ENCODE measurements at regions not wholly inside any gene's neighbourhood (a gene's known extent, or its start where the extent isn't known, plus 50 kb on each side); places are given as distances from the start of the nearest gene placed in this dataset.

GRCh38 chr10:111209692-111210091 lies 132.9 kb downstream of the ADRA2A start:
- no peaks in the 10 kb centered on the region for H3K36me3 Mint-ChIP-seq (ENCODE audit: low read depth)
- no peak overlapping the region for H3K27ac Mint-ChIP-seq
- no peak overlapping the region for H3K27ac ChIP-seq (ENCODE audit: low read depth)
- H2AFZ ChIP-seq: no peak overlapping the region
- no peaks in the 10 kb centered on the region for H3K79me2 ChIP-seq (replicated peaks; ENCODE audit: insufficient read depth)
- no peaks in the 10 kb centered on the region for H3K36me3 ChIP-seq (ENCODE audit: insufficient read depth)
- H3K4me1 ChIP-seq (ENCODE audit: insufficient read depth): 0 out of 2 replicates have a peak, but pooled peaks cover 3% of the 10 kb centered on the region
- no peak overlapping the region for H3K4me3 ChIP-seq
- DNase-seq (ENCODE audit: low spot score): no peak
- 0 out of 3 replicates have a peak, but pooled peaks cover 1% of the 10 kb centered on the region for H3K9me3 Mint-ChIP-seq
- peaks cover 7% of the 10 kb centered on the region for H3K4me1 Mint-ChIP-seq
- no peaks in the 10 kb centered on the region for H3K27me3 ChIP-seq (ENCODE audit: insufficient read depth)
- no peak overlapping the region for H3K4me2 ChIP-seq
- no peaks in the 10 kb centered on the region for H3F3A ChIP-seq (replicated peaks; ENCODE audit: low read depth)
- ATAC-seq: no peak
- TF ChIP-seq ZNF114 (CRISPR knock-in tag; IDR thresholded peaks at IDR 0.05) (no peak), ETS1 (IDR thresholded peaks at IDR 0.05) (no peak), POLR2AphosphoS5 (IDR thresholded peaks at IDR 0.05; ENCODE audit: low read depth) (no peak), EZH2phosphoT487 (IDR thresholded peaks at IDR 0.05; ENCODE audit: unreplicated experiment) (no peak), EZH2 (IDR thresholded peaks at IDR 0.05; ENCODE audit: low read depth, unreplicated experiment) (no peak)
- H3K27me3 Mint-ChIP-seq (ENCODE audit: insufficient read depth, low read depth, poor library complexity): peaks cover 4% of the 10 kb centered on the region
- H3K9me2 ChIP-seq (ENCODE audit: insufficient read depth): no peaks in the 10 kb centered on the region; the same call in 1 of the 2 replicates
- H4K20me1 ChIP-seq (replicated peaks; ENCODE audit: insufficient read depth): no peaks in the 10 kb centered on the region
- no peak overlapping the region for H3K4me3 Mint-ChIP-seq

- no peaks in the 10 kb centered on the region for H3K36me3 Mint-ChIP-seq (ENCODE audit: low read depth)
- H2AFZ ChIP-seq: no peak overlapping the region
- H3K4me3 ChIP-seq: no peak overlapping the region
- H3K4me3 Mint-ChIP-seq: no peak overlapping the region
- peaks cover 5% of the 10 kb centered on the region; the same call in 2 of the 3 replicates for H3K9me3 Mint-ChIP-seq
- no peak for DNase-seq (ENCODE audit: low spot score)
- H3K9me2 ChIP-seq (ENCODE audit: insufficient read depth): no peaks in the 10 kb centered on the region
- H3K27me3 ChIP-seq (ENCODE audit: insufficient read depth): no peaks in the 10 kb centered on the region
- no peaks in the 10 kb centered on the region for H3K79me2 ChIP-seq (replicated peaks; ENCODE audit: insufficient read depth)
- no peak overlapping the region for H3K4me2 ChIP-seq
- H3K27ac Mint-ChIP-seq: no peak overlapping the region
- H3K4me1 ChIP-seq (ENCODE audit: insufficient read depth): 0 out of 2 replicates have a peak, but pooled peaks cover 3% of the 10 kb centered on the region
- H3K27ac ChIP-seq (ENCODE audit: low read depth): no peak overlapping the region
- H3F3A ChIP-seq (replicated peaks; ENCODE audit: low read depth): no peaks in the 10 kb centered on the region
- no peaks in the 10 kb centered on the region for H4K20me1 ChIP-seq (replicated peaks; ENCODE audit: insufficient read depth)
- H3K36me3 ChIP-seq (ENCODE audit: insufficient read depth): no peaks in the 10 kb centered on the region
- no peaks in the 10 kb centered on the region for H3K4me1 Mint-ChIP-seq
- peaks cover 4% of the 10 kb centered on the region for H3K27me3 Mint-ChIP-seq (ENCODE audit: insufficient read depth, low read depth, poor library complexity)
- no peak for ATAC-seq
- TF ChIP-seq REST (IDR thresholded peaks at IDR 0.05; ENCODE audit: unreplicated experiment): no peak
- no peak for TF ChIP-seq EZH2 (IDR thresholded peaks at IDR 0.05; ENCODE audit: low read depth, unreplicated experiment)
- TF ChIP-seq ZNF114 (CRISPR knock-in tag; IDR thresholded peaks at IDR 0.05): no peak
- TF ChIP-seq POLR2AphosphoS5 (IDR thresholded peaks at IDR 0.05; ENCODE audit: low read depth): no peak
- TF ChIP-seq CREB1 (CRISPR knock-in tag; IDR thresholded peaks at IDR 0.05; ENCODE audit: low read depth): no peak
- no peak for TF ChIP-seq NANOG (IDR thresholded peaks at IDR 0.05; ENCODE audit: borderline replicate concordance)
- no peak for TF ChIP-seq ZNF462 (CRISPR knock-in tag; IDR thresholded peaks at IDR 0.05)
- no peak for TF ChIP-seq JUNB (IDR thresholded peaks at IDR 0.05; ENCODE audit: unreplicated experiment)
- TF ChIP-seq ETS1 (IDR thresholded peaks at IDR 0.05): no peak
Observed at GRCh38 chr10:111211241-111211640, 134.4 kb downstream of the ADRA2A start.
